Endothelial cell of hepatic sinusoid (primary cell): ENCODE measurements at regions not wholly inside any gene's neighbourhood (a gene's known extent, or its start where the extent isn't known, plus 50 kb on each side); places are given as distances from the start of the nearest gene placed in this dataset.

Experiments used
- in situ Hi-C: cut with HindIII; loops from 2 replicates; pipeline ENCODE4 v1.10.0; 2017; ENCODE audit warnings: low sequenced_read_pairs

DNA sequence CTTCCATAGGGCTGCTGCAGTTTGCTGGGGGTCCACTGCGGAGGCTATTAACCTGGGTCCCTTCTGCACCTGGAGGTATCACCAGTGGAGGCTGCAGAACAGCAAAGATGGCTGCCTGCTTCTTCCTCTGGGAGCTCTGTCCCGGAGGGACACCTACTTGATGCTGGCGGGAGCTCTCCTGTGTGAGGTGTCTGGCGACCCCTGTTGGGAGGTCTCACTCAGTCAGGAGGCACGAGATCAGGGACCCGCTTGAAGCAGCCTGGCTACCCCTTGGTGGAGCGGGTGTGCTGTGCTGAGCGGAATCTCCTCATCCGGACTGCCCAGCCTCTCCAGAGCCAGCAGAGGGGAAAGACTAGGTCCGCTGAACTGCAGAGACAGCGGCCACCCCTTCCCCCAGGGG lies 56.0 kb upstream of the CTXND1 start:
- in situ Hi-C loops, result no loop called here

GRCh38 chr15:80309769-80310384 lies 57.9 kb upstream of the CTXND1 start:
- in situ Hi-C loops, result no loop called here

GRCh38 chr15:80310776-80311175 lies 58.8 kb upstream of the CTXND1 start:
- in situ Hi-C loops, result no loop called here

GRCh38 chr15:80315289-80315987 lies 63.4 kb upstream of the CTXND1 start:
- in situ Hi-C loops, result no loop called here

- in situ Hi-C loops, result no loop called here
Observed at GRCh38 chr15:80317389-80318182, 65.6 kb upstream of the CTXND1 start.

DNA sequence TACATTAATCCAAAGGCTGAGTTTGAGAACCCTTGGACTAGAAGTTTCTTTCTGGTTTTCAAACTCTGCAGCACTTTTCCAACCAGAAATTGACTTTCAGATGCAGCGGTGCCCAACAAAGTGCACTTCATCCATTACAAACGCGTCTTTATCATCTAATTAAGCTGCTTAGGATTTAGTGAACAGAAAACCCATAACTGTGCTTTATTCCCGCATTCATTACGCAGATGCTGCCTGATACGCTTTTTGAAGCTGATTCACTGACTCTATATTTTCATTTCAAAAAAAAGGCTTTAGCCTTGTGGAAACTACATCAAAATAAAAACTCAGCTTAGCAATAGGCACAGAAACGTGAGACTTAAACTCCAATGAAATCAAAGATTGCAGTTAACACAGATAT lies 69.8 kb upstream of the CTXND1 start:
- in situ Hi-C loops, result no loop called here

GRCh38 chr15:80323285-80323684 lies 71.3 kb upstream of the CTXND1 start:
- in situ Hi-C loops, result no loop called here

DNA sequence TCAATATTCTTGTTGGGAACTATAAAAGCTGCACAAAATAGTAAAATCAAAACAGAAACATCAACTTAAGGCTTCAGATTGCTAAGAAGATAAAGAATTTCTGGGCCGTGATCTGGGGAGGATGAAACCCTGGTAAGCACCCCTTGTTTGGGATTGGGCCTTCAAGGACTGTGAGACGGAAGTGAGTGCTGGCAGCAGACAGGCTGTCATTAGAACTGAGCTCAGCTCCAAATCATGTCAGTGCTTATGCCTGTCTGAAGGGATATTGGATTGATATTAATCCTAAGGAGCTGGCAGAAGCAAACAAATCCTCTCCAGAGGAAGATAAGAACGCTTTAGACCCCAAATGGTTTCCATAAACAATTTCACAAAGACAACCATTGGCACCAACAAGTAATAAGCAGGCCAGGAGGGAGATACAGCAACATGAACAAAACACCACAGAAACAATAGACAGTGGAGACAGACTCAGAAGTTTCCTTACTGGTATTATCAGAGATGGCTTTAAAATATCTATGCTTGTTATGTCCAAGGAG lies 72.6 kb upstream of the CTXND1 start:
- in situ Hi-C loops, result no loop called here

- in situ Hi-C loops, result no loop called here
Observed at GRCh38 chr15:80325206-80325605, 73.2 kb upstream of the CTXND1 start.

DNA sequence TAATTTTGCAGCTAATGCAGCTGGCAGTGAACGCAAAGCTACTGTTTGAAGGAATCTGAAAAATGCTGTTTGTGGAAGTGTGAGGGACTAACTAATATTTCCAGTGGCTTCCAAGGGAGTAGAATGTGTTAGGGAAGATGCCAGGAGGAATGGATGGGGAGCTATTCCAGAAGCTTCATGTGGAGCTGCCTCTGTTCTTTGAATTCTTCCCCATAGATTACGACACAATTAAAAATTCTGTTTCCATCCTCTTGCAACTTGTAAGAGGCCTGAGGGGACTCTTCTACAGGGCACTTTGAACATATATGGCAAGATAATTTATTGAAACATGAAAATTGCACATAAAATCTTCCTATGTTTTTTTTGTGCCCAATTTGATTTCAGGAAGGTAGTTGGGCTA lies 74.3 kb upstream of the CTXND1 start:
- in situ Hi-C loops, result no loop called here

GRCh38 chr15:80328496-80328895 lies 75.7 kb upstream of the ARNT2 start:
- in situ Hi-C loops, result no loop called here

GRCh38 chr15:80331886-80332406 lies 72.2 kb upstream of the ARNT2 start:
- in situ Hi-C loops, result no loop called here

- in situ Hi-C loops, result no loop called here
Observed at GRCh38 chr15:80333261-80333660, 70.9 kb upstream of the ARNT2 start.

DNA sequence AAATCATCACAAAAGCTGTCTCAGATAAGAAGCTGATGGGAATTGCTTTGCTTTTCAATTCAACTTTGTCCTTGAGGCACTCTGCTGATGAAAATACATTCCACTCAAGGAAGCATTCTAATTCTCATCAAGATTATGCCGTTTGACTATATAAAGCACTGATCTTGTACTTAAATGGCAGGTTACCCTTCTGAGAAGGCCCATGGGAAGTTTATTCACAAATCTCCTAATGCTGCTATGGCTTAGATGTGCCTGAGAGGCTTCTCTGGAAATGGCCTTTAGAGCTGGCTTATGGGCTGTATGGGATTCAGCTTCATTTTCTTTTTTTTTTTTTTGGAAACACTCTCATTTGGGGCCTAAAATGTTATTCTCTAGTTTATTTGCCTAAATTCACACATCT lies 69.7 kb upstream of the ARNT2 start:
- in situ Hi-C loops, result no loop called here

DNA sequence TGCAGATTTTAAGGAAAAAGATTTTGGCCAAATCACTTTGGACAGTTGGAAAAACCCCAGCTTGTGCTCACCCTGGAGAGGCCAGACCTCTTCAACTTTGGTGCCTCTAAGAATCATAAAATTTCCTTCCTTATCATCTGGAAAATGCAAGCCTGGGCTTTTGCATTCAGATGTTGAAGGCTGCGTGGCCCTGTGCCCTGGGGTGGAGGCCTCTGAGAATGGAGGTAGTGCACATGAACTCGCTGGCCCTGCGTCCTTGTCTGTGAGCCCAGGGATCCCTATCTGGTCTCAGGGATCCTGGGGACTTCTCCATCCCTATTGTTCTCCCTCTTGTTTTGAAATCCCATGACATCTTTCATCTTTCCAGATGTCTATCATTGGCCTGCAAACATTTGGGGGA lies 64.6 kb upstream of the ARNT2 start:
- in situ Hi-C loops, result loop anchor here (5.0 kb wide), 1 partner anchor 63 kb away; the partner anchor contains the start of gene ARNT2

DNA sequence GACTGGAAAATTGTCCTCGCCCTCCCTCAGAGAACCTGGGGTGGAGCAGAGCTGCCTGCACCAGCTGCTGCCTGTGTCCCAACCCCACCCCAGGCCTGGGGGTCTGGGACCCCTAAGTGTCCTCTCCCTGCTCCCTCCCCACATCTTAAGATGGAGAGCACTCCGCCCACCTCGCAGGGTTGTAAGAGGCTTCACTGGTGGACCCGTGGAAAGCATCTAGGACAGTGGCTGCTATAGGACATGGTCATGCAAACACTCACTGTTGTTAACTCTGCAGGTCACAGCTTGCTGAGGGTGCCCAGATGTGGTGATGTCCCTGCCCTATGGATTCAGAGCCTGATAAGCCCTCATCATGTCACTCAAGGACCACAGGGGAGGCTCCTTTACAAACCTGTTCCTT lies 62.0 kb upstream of the ARNT2 start:
- in situ Hi-C loops, result no loop called here

- in situ Hi-C loops, result no loop called here
Observed at GRCh38 chr15:80343554-80343992, 60.6 kb upstream of the ARNT2 start.

GRCh38 chr15:80350941-80351610 lies 53.1 kb upstream of the ARNT2 start:
- in situ Hi-C loops, result no loop called here
